Fibroblast of lung (primary cell): ENCODE measurements at regions not wholly inside any gene's neighbourhood (a gene's known extent, or its start where the extent isn't known, plus 50 kb on each side); places are given as distances from the start of the nearest gene placed in this dataset.

Experiments used
- DNase-seq, 2 donors: peaks; one replicate each; pipeline versions ENCODE4 v3.0.0 to v3.0.0-alpha.2; 2010; ENCODE audit warnings: low read depth in 2 of 2
- H2AFZ ChIP-seq: 2 replicates; pipeline ENCODE4 v1.5.1; 2012; ENCODE audit warnings: low read length, control low read depth, inconsistent platforms
- H3K27ac ChIP-seq: 2 replicates; pipeline ENCODE4 v1.5.1; 2011; ENCODE audit warnings: low read length, control low read depth; ENCODE audit not compliant: insufficient read depth
- H3K27me3 ChIP-seq: 2 replicates; pipeline ENCODE4 v1.5.1; 2011; ENCODE audit warnings: mild to moderate bottlenecking, low read length; ENCODE audit not compliant: control insufficient read depth, insufficient read depth
- H3K36me3 ChIP-seq: 2 replicates; pipeline ENCODE4 v1.5.1; 2011; ENCODE audit warnings: low read length; ENCODE audit not compliant: control insufficient read depth, insufficient read depth
- H3K4me1 ChIP-seq: 2 replicates; pipeline ENCODE4 v1.5.1; 2011; ENCODE audit warnings: low read length; ENCODE audit not compliant: control insufficient read depth, insufficient read depth; ENCODE audit errors: extremely low read depth
- H3K4me2 ChIP-seq: 2 replicates; pipeline ENCODE4 v1.5.1; 2011; ENCODE audit warnings: low read length, control low read depth; ENCODE audit not compliant: insufficient read depth; ENCODE audit errors: extremely low read depth
- H3K4me3 ChIP-seq, 4 experiments: fragments of 200-600 bp in 1 of 4; sonication (generic) in 1 of 4; replicated peaks in 1 of 4; 2 replicates each; pipeline ENCODE4 v1.5.1; 2011 to 2016; ENCODE audit warnings: low read length in 4 of 4, low read depth in 3 of 4, mild to moderate bottlenecking in 3 of 4, control low read depth in 2 of 4, inconsistent platforms in 1 of 4, mixed read lengths in 1 of 4; ENCODE audit not compliant: insufficient read depth in 1 of 4; ENCODE audit errors: control extremely low read depth in 1 of 4
- H3K79me2 ChIP-seq: 2 replicates; pipeline ENCODE4 v1.5.1; 2012; ENCODE audit warnings: mild to moderate bottlenecking, low read length, inconsistent platforms; ENCODE audit not compliant: control insufficient read depth, insufficient read depth
- H3K9ac ChIP-seq: 2 replicates; pipeline ENCODE4 v1.5.1; 2011; ENCODE audit warnings: mild to moderate bottlenecking, low read length, control low read depth; ENCODE audit not compliant: insufficient read depth
- H3K9me3 ChIP-seq: 2 replicates; pipeline ENCODE4 v1.5.1; 2012; ENCODE audit warnings: low read depth, low read length; ENCODE audit not compliant: control insufficient read depth, insufficient read depth
- H4K20me1 ChIP-seq: 2 replicates; pipeline ENCODE4 v1.5.1; 2011; ENCODE audit warnings: low read length; ENCODE audit not compliant: control insufficient read depth, insufficient read depth; ENCODE audit errors: extremely low read depth
- CTCF ChIP-seq, 2 donors: IDR thresholded peaks in 1 of 2; conservative IDR thresholded peaks in 1 of 2; 1 replicate in 1 of 2; 2 replicates in 1 of 2; pipeline ENCODE4 v1.5.1; 2011 to 2012; ENCODE audit warnings: low read length in 2 of 2, control low read depth in 1 of 2, inconsistent platforms in 1 of 2, low read depth in 1 of 2, mild to moderate bottlenecking in 1 of 2
- EZH2 ChIP-seq: IDR thresholded peaks from 2 replicates; pipeline ENCODE4 v1.5.1; 2012; ENCODE audit warnings: low read length, control low read depth, mild to moderate bottlenecking; ENCODE audit errors: missing control alignments

- Histone ChIP-seq H2AFZ (no peak overlapping the region), H3K36me3 (no peaks in the 10 kb centered on the region), H3K79me2 (no peaks in the 10 kb centered on the region), H3K9me3 (no peaks in the 10 kb centered on the region), H3K4me1 (no peaks in the 10 kb centered on the region), H3K27ac (no peak overlapping the region), H4K20me1 (no peaks in the 10 kb centered on the region), H3K27me3 (no peaks in the 10 kb centered on the region), H3K4me2 (no peak overlapping the region), H3K4me3 (no peak overlapping the region), H3K9ac (no peak overlapping the region)
- DNase-seq = no peak
- TF ChIP-seq EZH2 (no peak), CTCF (conservative IDR thresholded peaks at IDR 0.05 in 1 of 2, IDR thresholded peaks at IDR 0.05 in 1 of 2; ENCODE audit: low read depth in 1 of 2, low read length in 2 of 2) (no peak)
Measured at GRCh38 chr12:77435446-77436091, 370.2 kb upstream of the E2F7 start.

- no peak for TF ChIP-seq EZH2
- TF ChIP-seq CTCF (conservative IDR thresholded peaks at IDR 0.05 in 1 of 2, IDR thresholded peaks at IDR 0.05 in 1 of 2; ENCODE audit: low read depth in 1 of 2, low read length in 2 of 2) = no peak
- no peaks in the 10 kb centered on the region for H3K27me3 ChIP-seq
- H3K4me1 ChIP-seq = no peaks in the 10 kb centered on the region
- H2AFZ ChIP-seq = no peak overlapping the region
- peak; percentile 4 to 73 for DNase-seq
- H4K20me1 ChIP-seq = no peaks in the 10 kb centered on the region
- no peak overlapping the region for H3K27ac ChIP-seq
- H3K9ac ChIP-seq = no peak overlapping the region
- H3K36me3 ChIP-seq = no peaks in the 10 kb centered on the region
- no peak overlapping the region for H3K4me2 ChIP-seq
- no peaks in the 10 kb centered on the region for H3K79me2 ChIP-seq
- no peak overlapping the region for H3K4me3 ChIP-seq
- H3K9me3 ChIP-seq = no peaks in the 10 kb centered on the region
Measured at GRCh38 chr12:77433799-77434198, 368.4 kb upstream of the E2F7 start.

GRCh38 chr12:77429426-77429825 is 364.1 kb upstream of the E2F7 start:
- TF ChIP-seq EZH2 (no peak), CTCF (conservative IDR thresholded peaks at IDR 0.05 in 1 of 2, IDR thresholded peaks at IDR 0.05 in 1 of 2; ENCODE audit: low read depth in 1 of 2, low read length in 2 of 2) (no peak)
- no peaks in the 10 kb centered on the region for H3K79me2 ChIP-seq
- H3K36me3 ChIP-seq = no peaks in the 10 kb centered on the region
- H3K4me3 ChIP-seq = no peak overlapping the region
- no peak overlapping the region for H3K4me2 ChIP-seq
- H3K9me3 ChIP-seq = no peaks in the 10 kb centered on the region
- H4K20me1 ChIP-seq = no peaks in the 10 kb centered on the region
- no peak overlapping the region for H3K9ac ChIP-seq
- H3K27me3 ChIP-seq = no peaks in the 10 kb centered on the region
- no peaks in the 10 kb centered on the region for H3K4me1 ChIP-seq
- no peak for DNase-seq
- no peak overlapping the region for H3K27ac ChIP-seq
- H2AFZ ChIP-seq = no peak overlapping the region
